Suppressor macrophage treated with lipopolysaccharide for 4 hours (primary cell): ENCODE measurements at regions not wholly inside any gene's neighbourhood (a gene's known extent, or its start where the extent isn't known, plus 50 kb on each side); places are given as distances from the start of the nearest gene placed in this dataset.
A peak's percentile ranks its signal among the peaks of the same experiment; 100 is the strongest.
"Not testable (repeated sequence)": the region's sequence is repeated elsewhere in the genome, so short reads cannot be mapped to it uniquely, and the experiment has no call there.

Experiments used
- DNase-seq: peaks from one replicate; pipeline ENCODE4 v3.0.0-alpha.2; 2020

GRCh38 chr1:157319567-157319966 is 181.4 kb upstream of the ETV3 start:
- DNase-seq: no peak

- DNase-seq: not testable (repeated sequence)
Observed at GRCh38 chr1:157317229-157317628, 179.0 kb upstream of the ETV3 start.

- no peak for DNase-seq
Observed at GRCh38 chr1:157315544-157315943, 177.3 kb upstream of the ETV3 start.

- no peak for DNase-seq
Observed at GRCh38 chr1:157314408-157314807, 176.2 kb upstream of the ETV3 start.

GRCh38 chr1:157313240-157313807 is 175.1 kb upstream of the ETV3 start:
- DNase-seq: no peak

- DNase-seq: no peak
Observed at GRCh38 chr1:157312082-157312812, 174.1 kb upstream of the ETV3 start.

GRCh38 chr1:157311730-157312081 is 173.5 kb upstream of the ETV3 start:
- peak; percentile 7 for DNase-seq

GRCh38 chr1:157310805-157311729 is 172.9 kb upstream of the ETV3 start:
- peak; percentile 9 for DNase-seq

- DNase-seq: no peak
Observed at GRCh38 chr1:157310401-157310800, 172.2 kb upstream of the ETV3 start.

GRCh38 chr1:157307491-157307890 is 169.3 kb upstream of the ETV3 start:
- no peak for DNase-seq

- no peak for DNase-seq
Observed at GRCh38 chr1:157306896-157307295, 168.7 kb upstream of the ETV3 start.

- DNase-seq: no peak
Observed at GRCh38 chr1:157304271-157304670, 166.1 kb upstream of the ETV3 start.

GRCh38 chr1:157302724-157303123 is 164.5 kb upstream of the ETV3 start:
- DNase-seq: no peak

GRCh38 chr1:157302199-157302497 is 164.0 kb upstream of the ETV3 start:
- DNase-seq: no peak

- DNase-seq: no peak
Observed at GRCh38 chr1:157301477-157302198, 163.4 kb upstream of the ETV3 start.

GRCh38 chr1:157294387-157295145 is 156.4 kb upstream of the ETV3 start:
- not testable (repeated sequence) for DNase-seq

- DNase-seq: no peak
Observed at GRCh38 chr1:157292809-157293564, 154.8 kb upstream of the ETV3 start.

GRCh38 chr1:157292302-157292701 is 154.1 kb upstream of the ETV3 start:
- no peak for DNase-seq

GRCh38 chr1:157291083-157291482 is 152.9 kb upstream of the ETV3 start:
- DNase-seq: no peak

GRCh38 chr1:157289424-157290105 is 151.4 kb upstream of the ETV3 start:
- no peak for DNase-seq

GRCh38 chr1:157288996-157289395 is 150.8 kb upstream of the ETV3 start:
- peak; percentile 86 for DNase-seq
